H1 (cell line): ENCODE measurements at regions not wholly inside any gene's neighbourhood (a gene's known extent, or its start where the extent isn't known, plus 50 kb on each side); places are given as distances from the start of the nearest gene placed in this dataset.

Experiments
- CTCF ChIA-PET: fragments of 300-600 bp; sonication (Branson Sonifier 250); formaldehyde crosslinking; loops from one replicate; lab custom pipeline; 2021; ENCODE audit not compliant: partially characterized antibody; lab: Charles Lee
- POLR2A ChIA-PET: fragments of 300-600 bp; sonication (Branson Sonifier 250); formaldehyde crosslinking; loops from one replicate; lab custom pipeline; 2021; ENCODE audit warnings: inconsistent platforms; ENCODE audit not compliant: partially characterized antibody; lab: Charles Lee
- DNase-seq, 2 experiments: peaks; one replicate each; pipeline versions ENCODE4 v3.0.0 to v3.0.0-alpha.2; 2010 to 2022; ENCODE audit warnings: low spot score in 2 of 2, low read depth in 1 of 2, mixed read lengths in 1 of 2
- FAIRE-seq: peaks from 2 replicates; lab custom pipeline; 2011; peaks lifted over from hg19 to GRCh38; lab: Jason Lieb, UNC
- H2AFZ ChIP-seq: 2 replicates; pipeline ENCODE4 v1.8.1; 2012; ENCODE audit warnings: low read length, inconsistent platforms
- H2AK5ac ChIP-seq: 2 replicates; pipeline ENCODE4 v1.6.1; 2013; ENCODE audit warnings: low read depth, low read length
- H2BK120ac ChIP-seq: replicated peaks from 2 replicates; pipeline ENCODE3; 2013; ENCODE audit warnings: low read depth, low read length, inconsistent platforms
- H2BK12ac ChIP-seq: 2 replicates; pipeline ENCODE4 v1.6.1; 2013; ENCODE audit warnings: low read depth, low read length
- H2BK15ac ChIP-seq: 2 replicates; pipeline ENCODE4 v1.6.1; 2013; ENCODE audit warnings: low read length
- H2BK20ac ChIP-seq: 2 replicates; pipeline ENCODE4 v1.6.1; 2013; ENCODE audit warnings: low read length
- H2BK5ac ChIP-seq: 2 replicates; pipeline ENCODE4 v1.6.1; 2013; ENCODE audit warnings: low read depth, low read length
- H3K14ac ChIP-seq: 2 replicates; pipeline ENCODE4 v1.6.1; 2013; ENCODE audit warnings: inconsistent platforms; ENCODE audit not compliant: insufficient read length
- H3K18ac ChIP-seq: 2 replicates; pipeline ENCODE4 v1.6.1; 2013; ENCODE audit warnings: low read length; ENCODE audit errors: extremely low read depth
- H3K23ac ChIP-seq: 2 replicates; pipeline ENCODE4 v1.6.1; 2013; ENCODE audit warnings: inconsistent platforms; ENCODE audit not compliant: insufficient read length
- H3K23me2 ChIP-seq: 2 replicates; pipeline ENCODE4 v1.6.1; 2013; ENCODE audit warnings: low read depth, low read length
- H3K27ac ChIP-seq: 2 replicates; pipeline ENCODE4 v1.6.1; 2011; ENCODE audit warnings: low read depth, low read length, inconsistent platforms
- H3K27me3 ChIP-seq, 4 experiments: replicated peaks in 1 of 4; 1 replicate in 1 of 4; 2 replicates in 3 of 4; pipeline versions ENCODE4 v1.6.1 to v1.8.1; 2011 to 2013; ENCODE audit warnings: low read length in 3 of 4, mild to moderate bottlenecking in 3 of 4, inconsistent platforms in 2 of 4, mixed read lengths in 2 of 4, moderate library complexity in 1 of 4; ENCODE audit not compliant: control insufficient read depth in 3 of 4, insufficient read depth in 3 of 4; ENCODE audit errors: extremely low read depth in 1 of 4
- H3K36me3 ChIP-seq, 4 experiments: 2 replicates each; pipeline versions ENCODE4 v1.6.1 to v1.8.1; 2011 to 2013; ENCODE audit warnings: mild to moderate bottlenecking in 4 of 4, low read length in 3 of 4, moderate library complexity in 2 of 4, control low read depth in 1 of 4, inconsistent platforms in 1 of 4; ENCODE audit not compliant: insufficient read depth in 4 of 4, control insufficient read depth in 2 of 4
- H3K4ac ChIP-seq: replicated peaks from 2 replicates; pipeline ENCODE3; 2013; ENCODE audit warnings: low read length, low read depth, mixed read lengths, inconsistent platforms; ENCODE audit not compliant: insufficient read length
- H3K4me1 ChIP-seq, 4 experiments: replicated peaks in 1 of 4; 1 replicate in 1 of 4; 2 replicates in 3 of 4; pipeline versions ENCODE4 v1.6.1 to v1.8.1; 2011 to 2013; ENCODE audit warnings: low read length in 3 of 4, inconsistent platforms in 2 of 4, mixed read lengths in 1 of 4; ENCODE audit not compliant: insufficient read depth in 4 of 4, control insufficient read depth in 3 of 4
- H3K4me2 ChIP-seq, 2 experiments: 2 replicates each; pipeline versions ENCODE4 v1.6.1 to v1.8.1; 2011 to 2013; ENCODE audit warnings: low read depth in 2 of 2, low read length in 2 of 2, control low read depth in 1 of 2, inconsistent platforms in 1 of 2, mild to moderate bottlenecking in 1 of 2; ENCODE audit not compliant: insufficient read depth in 1 of 2
- H3K4me3 ChIP-seq, 4 experiments: fragments of 200-600, 300-600 bp in 1 of 4; sonication (generic), shearing (Covaris generic), sonication (Bioruptor Twin) in 1 of 4; 2 replicates each; pipeline versions ENCODE4 v1.5.1 to v1.8.1; 2011 to 2016; ENCODE audit warnings: low read length in 4 of 4, low read depth in 3 of 4, control low read depth in 2 of 4, inconsistent platforms in 2 of 4, mild to moderate bottlenecking in 2 of 4, mixed read lengths in 1 of 4, moderate library complexity in 1 of 4; ENCODE audit not compliant: insufficient read depth in 2 of 4; ENCODE audit errors: extremely low read depth in 1 of 4
- H3K56ac ChIP-seq: replicated peaks from 2 replicates; pipeline ENCODE3; 2013; ENCODE audit warnings: low read depth, mild to moderate bottlenecking, mixed read lengths, low read length, inconsistent platforms; ENCODE audit not compliant: insufficient read length
- H3K79me1 ChIP-seq: 2 replicates; pipeline ENCODE4 v1.6.1; 2013; ENCODE audit warnings: low read depth, low read length, control low read depth
- H3K79me2 ChIP-seq, 2 experiments: 2 replicates each; pipeline versions ENCODE4 v1.6.1 to v1.8.1; 2012 to 2013; ENCODE audit warnings: low read length in 2 of 2, mild to moderate bottlenecking in 2 of 2, inconsistent platforms in 1 of 2; ENCODE audit not compliant: insufficient read depth in 2 of 2, control insufficient read depth in 1 of 2
- H3K9ac ChIP-seq, 4 experiments: replicated peaks in 1 of 4; 1 replicate in 1 of 4; 2 replicates in 3 of 4; pipeline versions ENCODE4 v1.6.1 to v1.8.1; 2011 to 2013; ENCODE audit warnings: low read depth in 3 of 4, low read length in 3 of 4, control low read depth in 2 of 4, mild to moderate bottlenecking in 2 of 4, moderate library complexity in 2 of 4, inconsistent platforms in 1 of 4; ENCODE audit errors: extremely low read depth in 1 of 4
- H3K9me3 ChIP-seq, 2 experiments: 2 replicates each; pipeline versions ENCODE4 v1.6.1 to v1.8.1; 2012 to 2013; ENCODE audit warnings: mild to moderate bottlenecking in 2 of 2, moderate library complexity in 2 of 2, control low read depth in 1 of 2, inconsistent platforms in 1 of 2, low read depth in 1 of 2, low read length in 1 of 2, mixed read lengths in 1 of 2; ENCODE audit not compliant: insufficient read depth in 2 of 2
- H4K20me1 ChIP-seq, 2 experiments: replicated peaks in 1 of 2; 2 replicates each; pipeline versions ENCODE3 to v1.8.1; 2011 to 2013; ENCODE audit warnings: inconsistent platforms in 2 of 2, low read length in 2 of 2, mild to moderate bottlenecking in 1 of 2; ENCODE audit not compliant: insufficient read depth in 2 of 2, control insufficient read depth in 1 of 2
- H4K5ac ChIP-seq: 2 replicates; pipeline ENCODE4 v1.6.1; 2013; ENCODE audit warnings: low read length, low read depth, mixed read lengths, inconsistent platforms; ENCODE audit not compliant: insufficient read length
- H4K8ac ChIP-seq: 2 replicates; pipeline ENCODE4 v1.8.0; 2013; ENCODE audit warnings: mild to moderate bottlenecking, moderate library complexity, low read length, inconsistent platforms; ENCODE audit not compliant: insufficient read depth; ENCODE audit errors: extremely low read depth
- H4K91ac ChIP-seq: replicated peaks from 2 replicates; pipeline ENCODE3; 2013; ENCODE audit warnings: low read length, mixed read lengths, inconsistent platforms; ENCODE audit not compliant: insufficient read length
- SUZ12 ChIP-seq: fragments of 200-600 bp; sonication (generic); IDR thresholded peaks from 2 replicates; pipeline ENCODE4 v1.6.1; 2012; ENCODE audit warnings: mild to moderate bottlenecking, inconsistent platforms, low read length, moderate library complexity, mixed read lengths
- TAF7 ChIP-seq: optimal IDR thresholded peaks from 2 replicates; pipeline ENCODE3; 2011; ENCODE audit warnings: low read depth, mild to moderate bottlenecking, inconsistent platforms, low read length, moderate library complexity, borderline replicate concordance
- WGBS, 2 experiments: shearing (Covaris generic) in 1 of 2; methylation state at CpG; one replicate each; pipeline versions ENCODE4 v1.1.6 to v1.1.7; 2013 to 2015; ENCODE audit warnings: low lambda C conversion rate in 2 of 2, mixed read lengths in 2 of 2, inconsistent platforms in 1 of 2, low coverage in 1 of 2, missing lambda C conversion rate in 1 of 2; ENCODE audit not compliant: insufficient replicate concordance in 2 of 2, insufficient coverage in 1 of 2, insufficient read length in 1 of 2; ENCODE audit errors: extremely low coverage in 1 of 2, missing lambda C conversion rate in 1 of 2; 5-methylcytosine and 5-hydroxymethylcytosine counted together
- TF ChIP-seq, protein P1 (sequence below): IDR thresholded peaks from 2 replicates; pipeline ENCODE4 v1.6.1; 2012; ENCODE audit warnings: low read length, inconsistent platforms

- Histone ChIP-seq H3K9ac (no peak overlapping the region), H4K8ac (no peak overlapping the region), H3K36me3 (no peaks in the 10 kb centered on the region), H3K23me2 (no peaks in the 10 kb centered on the region), H2BK5ac (no peak overlapping the region), H3K79me1 (no peaks in the 10 kb centered on the region), H3K9me3 (peaks cover 8 to 12% of the 10 kb centered on the region in 2 experiments; a peak in 3 of 4 replicates), H3K18ac (no peak overlapping the region), H2BK120ac (no peak overlapping the region), H2AK5ac (no peak overlapping the region), H3K27me3 (no peaks in the 10 kb centered on the region), H3K4me3 (no peak overlapping the region), H2BK20ac (no peak overlapping the region), H4K91ac (no peak overlapping the region), H2AFZ (no peak overlapping the region), H2BK12ac (no peak overlapping the region), H3K27ac (no peak overlapping the region), H2BK15ac (no peak overlapping the region), H4K20me1 (no peaks in the 10 kb centered on the region), H4K5ac (no peak overlapping the region), H3K56ac (no peak overlapping the region), H3K4ac (no peak overlapping the region), H3K23ac (no peak overlapping the region), H3K4me2 (no peak overlapping the region), H3K4me1 (no peaks in the 10 kb centered on the region), H3K14ac (no peak overlapping the region), H3K79me2 (no peaks in the 10 kb centered on the region)
- ChIA-PET POLR2A (no interaction called here), CTCF (no interaction called here)
- TF ChIP-seq SUZ12 (no peak), TAF7 (no peak)
- TF ChIP-seq, protein P1, sequence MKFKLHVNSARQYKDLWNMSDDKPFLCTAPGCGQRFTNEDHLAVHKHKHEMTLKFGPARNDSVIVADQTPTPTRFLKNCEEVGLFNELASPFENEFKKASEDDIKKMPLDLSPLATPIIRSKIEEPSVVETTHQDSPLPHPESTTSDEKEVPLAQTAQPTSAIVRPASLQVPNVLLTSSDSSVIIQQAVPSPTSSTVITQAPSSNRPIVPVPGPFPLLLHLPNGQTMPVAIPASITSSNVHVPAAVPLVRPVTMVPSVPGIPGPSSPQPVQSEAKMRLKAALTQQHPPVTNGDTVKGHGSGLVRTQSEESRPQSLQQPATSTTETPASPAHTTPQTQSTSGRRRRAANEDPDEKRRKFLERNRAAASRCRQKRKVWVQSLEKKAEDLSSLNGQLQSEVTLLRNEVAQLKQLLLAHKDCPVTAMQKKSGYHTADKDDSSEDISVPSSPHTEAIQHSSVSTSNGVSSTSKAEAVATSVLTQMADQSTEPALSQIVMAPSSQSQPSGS, result no peak
- DNase-seq (no peak), FAIRE-seq (no peak)
- WGBS, 2 experiments, result 73% methylated on average over 2 of the region's 2 CpGs; no CpG with 5 or more reads in 1 of the 2 experiments
Measured at GRCh38 chr1:193988885-193989284, 802.5 kb upstream of the B3GALT2 start.
